Adrenal gland (tissue), 9 donors: ENCODE measurements at regions not wholly inside any gene's neighbourhood (a gene's known extent, or its start where the extent isn't known, plus 50 kb on each side); places are given as distances from the start of the nearest gene placed in this dataset.
A peak's percentile ranks its signal among the peaks of the same experiment; 100 is the strongest.

Source experiments
- DNase-seq, 7 donors: peaks; one replicate each; pipeline ENCODE4 v3.0.0-alpha.2; 2019 to 2020
- H3K27ac ChIP-seq, 5 donors: fragments of 200-600 bp; sonication (generic) in 4 of 5; 1 replicate in 3 of 5; 2 replicates in 2 of 5; pipeline versions ENCODE4 v1.5.1 to v1.8.0; 2016 to 2020; ENCODE audit warnings: mild to moderate bottlenecking in 1 of 5
- H3K27me3 ChIP-seq: fragments of 200-600 bp; 2 replicates; pipeline ENCODE4 v1.8.0; 2021
- H3K36me3 ChIP-seq, 2 donors: fragments of 200-600 bp; replicated peaks in 1 of 2; 1 replicate in 1 of 2; 2 replicates in 1 of 2; pipeline versions ENCODE4 v1.5.1 to v1.8.0; 2018 to 2022
- H3K4me1 ChIP-seq, 2 donors: fragments of 200-600 bp; replicated peaks in 1 of 2; 1 replicate in 1 of 2; 2 replicates in 1 of 2; pipeline versions ENCODE4 v1.5.1 to v1.8.0; 2018 to 2021
- H3K4me3 ChIP-seq, 4 donors: fragments of 200-600 bp; sonication (generic) in 3 of 4; one replicate each; pipeline ENCODE4 v1.5.1; 2016 to 2018
- H3K9me3 ChIP-seq, 3 donors: fragments of 200-600 bp; sonication (generic) in 1 of 3; replicated peaks in 1 of 3; 1 replicate in 2 of 3; 2 replicates in 1 of 3; pipeline versions ENCODE4 v1.5.1 to v1.8.0; 2016 to 2021
- POLR2A ChIP-seq, 2 donors: fragments of 450-650 bp; IDR thresholded peaks; one replicate each; pipeline ENCODE4 v1.6.1; 2017; ENCODE audit warnings: antibody characterized with exemption in 2 of 2, mild to moderate bottlenecking in 2 of 2, moderate library complexity in 1 of 2
- WGBS, 4 donors: extraction: QIAGEN DNeasy Blood & Tissue Kit in 2 of 4; methylation state at CpG; one replicate each; pipeline versions ENCODE4 v1.1.5 to v1.1.7; 2013 to 2017; 5-methylcytosine and 5-hydroxymethylcytosine counted together
- intact Hi-C, 2 donors: fragments of 100-400 bp; cut with DNase I; formaldehyde crosslinking; loops; one replicate each; pipeline versions ENCODE4 v1.14.1 to v1.15.0; 2022 to 2023
- TF ChIP-seq, protein P1 (sequence below), 6 experiments: fragments of 450-650 bp in 4 of 6; fragments of 200-600 bp in 2 of 6; sonication (generic) in 1 of 6; IDR thresholded peaks; 1 replicate in 5 of 6; 2 replicates in 1 of 6; pipeline versions ENCODE4 v1.5.1 to v1.8.0; 2016 to 2021; ENCODE audit warnings: antibody characterized with exemption in 6 of 6, mild to moderate bottlenecking in 2 of 6, moderate library complexity in 1 of 6
- donor health status: healthy with polysubstance abuse.
- donor health status: Bipolar disorder and iron deficiency.
- donor health status: DM: yes; HTN: yes; CAD: no.
- donor health status: DM: no; HTN: no; CAD: no.
- donor health status: DM: no; HTN: no; CAD: no.

DNA sequence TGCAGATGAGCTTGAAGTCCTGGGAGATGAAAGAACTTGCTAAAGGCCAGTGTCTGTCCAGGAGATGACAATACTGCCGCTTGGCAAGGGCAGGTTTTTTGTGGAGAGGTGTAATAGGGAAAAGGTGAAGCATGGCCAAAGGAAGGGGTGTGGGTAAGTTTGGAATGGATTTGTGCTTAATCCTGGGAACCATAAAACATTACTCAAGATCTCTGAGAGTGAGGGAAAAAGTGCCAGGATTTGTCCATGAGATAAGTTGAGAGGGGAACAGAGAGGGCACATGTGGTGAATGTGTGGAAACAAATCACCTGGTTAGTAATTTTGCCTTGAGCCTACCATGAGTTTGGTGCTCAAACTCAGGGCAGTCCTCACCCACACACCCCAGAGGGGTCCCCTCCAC lies 108.8 kb upstream of the CD180 start:
- WGBS, 4 donors = 90 to 100% (median 97%) methylated on average over 1 of the region's 1 CpG
- Histone ChIP-seq H3K9me3 (no peaks in the 10 kb centered on the region), H3K36me3 (no peaks in the 10 kb centered on the region), H3K4me3 (no peak overlapping the region), H3K4me1 (peaks cover 0 to 11% of the 10 kb centered on the region in 2 donors), H3K27ac (peak overlapping the region in 1 of 5 donors; percentile 27), H3K27me3 (no peaks in the 10 kb centered on the region)
- intact Hi-C loops = no loop called here
- TF ChIP-seq POLR2A (IDR thresholded peaks at IDR 0.05) = no peak
- TF ChIP-seq, protein P1, sequence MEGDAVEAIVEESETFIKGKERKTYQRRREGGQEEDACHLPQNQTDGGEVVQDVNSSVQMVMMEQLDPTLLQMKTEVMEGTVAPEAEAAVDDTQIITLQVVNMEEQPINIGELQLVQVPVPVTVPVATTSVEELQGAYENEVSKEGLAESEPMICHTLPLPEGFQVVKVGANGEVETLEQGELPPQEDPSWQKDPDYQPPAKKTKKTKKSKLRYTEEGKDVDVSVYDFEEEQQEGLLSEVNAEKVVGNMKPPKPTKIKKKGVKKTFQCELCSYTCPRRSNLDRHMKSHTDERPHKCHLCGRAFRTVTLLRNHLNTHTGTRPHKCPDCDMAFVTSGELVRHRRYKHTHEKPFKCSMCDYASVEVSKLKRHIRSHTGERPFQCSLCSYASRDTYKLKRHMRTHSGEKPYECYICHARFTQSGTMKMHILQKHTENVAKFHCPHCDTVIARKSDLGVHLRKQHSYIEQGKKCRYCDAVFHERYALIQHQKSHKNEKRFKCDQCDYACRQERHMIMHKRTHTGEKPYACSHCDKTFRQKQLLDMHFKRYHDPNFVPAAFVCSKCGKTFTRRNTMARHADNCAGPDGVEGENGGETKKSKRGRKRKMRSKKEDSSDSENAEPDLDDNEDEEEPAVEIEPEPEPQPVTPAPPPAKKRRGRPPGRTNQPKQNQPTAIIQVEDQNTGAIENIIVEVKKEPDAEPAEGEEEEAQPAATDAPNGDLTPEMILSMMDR (IDR thresholded peaks at IDR 0.05) = no peak
- no peak for DNase-seq

DNA sequence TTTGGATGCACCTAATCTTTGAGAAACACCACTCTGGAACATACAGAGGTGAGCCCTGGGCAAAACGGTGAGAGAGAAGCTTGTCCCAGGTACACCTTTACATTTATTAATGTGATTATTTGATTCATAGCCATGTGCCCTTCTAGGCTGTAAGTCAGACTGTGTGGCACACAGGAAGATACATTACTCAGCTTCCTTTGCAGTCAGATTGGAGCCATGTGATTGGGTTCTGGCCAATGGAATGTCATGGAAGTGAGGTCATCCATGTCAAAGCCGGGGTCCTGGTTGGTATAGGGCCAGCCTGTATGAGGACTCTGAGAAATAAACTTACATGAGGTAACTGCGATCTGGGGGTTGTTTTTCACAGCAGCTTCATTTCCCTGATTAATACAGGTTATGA lies 106.8 kb upstream of the CD180 start:
- TF ChIP-seq POLR2A (IDR thresholded peaks at IDR 0.05) = no peak
- TF ChIP-seq, protein P1 (IDR thresholded peaks at IDR 0.05) = no peak
- Histone ChIP-seq H3K27ac (no peak overlapping the region), H3K9me3 (no peaks in the 10 kb centered on the region), H3K27me3 (no peaks in the 10 kb centered on the region), H3K36me3 (no peaks in the 10 kb centered on the region), H3K4me1 (peaks cover 0 to 11% of the 10 kb centered on the region in 2 donors), H3K4me3 (no peak overlapping the region)
- intact Hi-C loops = no loop called here
- DNase-seq = no peak
- WGBS, 4 donors = 69 to 86% (median 77%) methylated on average over 3 of the region's 3 CpGs

DNA sequence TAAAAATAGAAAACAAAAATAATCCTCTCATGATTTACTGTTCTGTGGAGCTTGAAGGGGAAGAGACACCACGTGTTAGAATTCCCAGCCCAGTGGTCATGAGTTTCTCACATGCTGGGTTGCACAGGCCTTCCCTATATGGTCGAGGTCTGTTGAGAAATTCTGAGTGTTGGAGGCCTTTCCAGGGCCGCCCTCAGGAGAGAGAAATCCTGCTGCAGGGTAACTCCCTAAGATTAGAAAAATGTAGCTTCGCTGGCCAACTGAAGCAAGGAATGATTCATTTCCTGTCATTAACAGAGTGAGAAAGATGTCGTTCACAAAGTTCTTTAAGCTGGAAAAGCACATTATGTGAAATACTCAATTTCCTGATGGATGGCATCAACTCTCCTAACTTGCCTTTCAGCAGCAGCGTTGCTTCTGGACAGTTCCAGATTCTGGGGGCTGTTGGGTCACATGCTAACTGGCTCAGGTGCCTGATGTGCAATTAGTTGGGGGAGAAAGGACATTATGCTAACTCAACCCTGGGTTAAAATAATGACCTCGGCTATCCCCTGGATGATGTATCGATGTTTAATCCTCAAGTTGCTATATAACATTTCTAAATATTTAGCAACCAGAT lies 104.8 kb upstream of the CD180 start:
- intact Hi-C loops = no loop called here
- peak overlapping the region in 2 of 5 donors; percentile 50 to 60 for H3K27ac ChIP-seq
- TF ChIP-seq POLR2A (IDR thresholded peaks at IDR 0.05) = no peak
- TF ChIP-seq, protein P1 (IDR thresholded peaks at IDR 0.05) = no peak
- H3K4me3 ChIP-seq = no peak overlapping the region
- no peaks in the 10 kb centered on the region for H3K27me3 ChIP-seq
- no peaks in the 10 kb centered on the region for H3K36me3 ChIP-seq
- H3K4me1 ChIP-seq = peaks cover 0 to 11% of the 10 kb centered on the region in 2 donors
- DNase-seq = peak in 6 of 7 donors; percentile 33 to 65 (median 53)
- WGBS, 4 donors = 36 to 47% (median 46%) methylated on average over 8 of the region's 8 CpGs
- no peaks in the 10 kb centered on the region for H3K9me3 ChIP-seq

DNA sequence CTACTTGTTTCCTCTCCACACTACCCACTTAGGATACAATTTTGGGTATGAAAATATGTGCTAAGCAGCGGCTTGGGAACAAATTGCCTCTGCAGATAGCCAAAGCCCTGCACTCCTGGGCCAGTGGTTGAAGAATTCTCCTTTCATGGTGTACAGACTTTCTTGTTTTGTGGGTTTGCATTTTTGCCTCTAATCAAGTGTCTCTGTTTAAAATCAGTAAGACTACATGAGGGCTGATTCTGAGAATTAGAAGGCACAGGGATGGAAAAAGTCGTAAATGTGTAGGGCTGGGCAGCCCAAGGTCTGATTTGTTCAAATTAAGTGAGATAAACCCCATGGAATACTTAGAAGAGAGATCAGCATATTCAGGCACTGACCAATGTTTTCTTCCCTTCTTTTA lies 103.7 kb upstream of the CD180 start:
- WGBS, 4 donors = 67 to 85% (median 79%) methylated on average over 2 of the region's 2 CpGs
- intact Hi-C loops = no loop called here
- peak overlapping the region in 1 of 5 donors; percentile 60 for H3K27ac ChIP-seq

More for the DNA sequence above, 103.7 kb upstream of the CD180 start:
- Histone ChIP-seq H3K4me1 (peaks cover 0 to 11% of the 10 kb centered on the region in 2 donors), H3K9me3 (no peaks in the 10 kb centered on the region), H3K4me3 (no peak overlapping the region), H3K27me3 (no peaks in the 10 kb centered on the region), H3K36me3 (no peaks in the 10 kb centered on the region)
- no peak for DNase-seq
- TF ChIP-seq, protein P1 (IDR thresholded peaks at IDR 0.05) = no peak
- TF ChIP-seq POLR2A (IDR thresholded peaks at IDR 0.05) = no peak
